ENCODE measurements at regions not wholly inside any gene's neighbourhood (a gene's known extent, or its start where the extent isn't known, plus 50 kb on each side); places are given as distances from the start of the nearest gene placed in this dataset.

GRCh38 chr21:18985584-18985983 is 582.0 kb upstream of the TMPRSS15 start:
- no peak for TF ChIP-seq CTCF (IDR thresholded peaks at IDR 0.05 in 2 of 3, conservative IDR thresholded peaks at IDR 0.05 in 1 of 3; ENCODE audit: borderline replicate concordance in 1 of 3, insufficient read depth in 1 of 3, low read depth in 2 of 3, low read length in 2 of 3)
- TF ChIP-seq ZFX (IDR thresholded peaks at IDR 0.05) = no peak
- TF ChIP-seq POLR2A (IDR thresholded peaks at IDR 0.05; ENCODE audit: borderline replicate concordance, extremely low read depth, insufficient read depth, insufficient read length) = no peak

Data from HCT116 (cell line).